SW480 (cell line): ENCODE measurements at regions not wholly inside any gene's neighbourhood (a gene's known extent, or its start where the extent isn't known, plus 50 kb on each side); places are given as distances from the start of the nearest gene placed in this dataset.

Experiments
- DNase-seq: peaks from one replicate; pipeline ENCODE4 v3.0.0-alpha.2; 2016; ENCODE audit warnings: low spot score

GRCh38 chr17:14886200-14886739 lies 378.9 kb downstream of the PMP22 start:
- DNase-seq, result peak; percentile 12

GRCh38 chr17:14882131-14882530 lies 383.0 kb downstream of the PMP22 start:
- DNase-seq, result no peak

- no peak for DNase-seq
These were observed 389.3 kb downstream of the PMP22 start for GRCh38 chr17:14875557-14876412.

- no peak for DNase-seq
These were observed 391.1 kb downstream of the PMP22 start for GRCh38 chr17:14873996-14874395.

- no peak for DNase-seq
These were observed 391.6 kb downstream of the PMP22 start for GRCh38 chr17:14873540-14873939.

GRCh38 chr17:14871921-14872320 lies 393.2 kb downstream of the PMP22 start:
- DNase-seq, result no peak

- no peak for DNase-seq
These were observed 398.9 kb downstream of the PMP22 start for GRCh38 chr17:14866266-14866665.

- no peak for DNase-seq
These were observed 401.0 kb downstream of the PMP22 start for GRCh38 chr17:14864127-14864526.

- no peak for DNase-seq
These were observed 405.6 kb downstream of the PMP22 start for GRCh38 chr17:14859542-14859941.

- DNase-seq, result no peak
These were observed 408.9 kb downstream of the PMP22 start for GRCh38 chr17:14856176-14856575.

GRCh38 chr17:14854691-14855090 lies 410.4 kb downstream of the PMP22 start:
- DNase-seq, result no peak

GRCh38 chr17:14845591-14846281 lies 419.4 kb downstream of the PMP22 start:
- DNase-seq, result no peak

- no peak for DNase-seq
These were observed 421.9 kb downstream of the PMP22 start for GRCh38 chr17:14843086-14843795.

- DNase-seq, result no peak
These were observed 424.4 kb downstream of the PMP22 start for GRCh38 chr17:14840616-14841231.

- no peak for DNase-seq
These were observed 426.6 kb downstream of the PMP22 start for GRCh38 chr17:14838567-14838966.

- no peak for DNase-seq
These were observed 431.8 kb downstream of the PMP22 start for GRCh38 chr17:14833201-14833785.

- DNase-seq, result no peak
These were observed 433.6 kb downstream of the PMP22 start for GRCh38 chr17:14831491-14831890.

GRCh38 chr17:14827396-14827919 lies 437.7 kb downstream of the PMP22 start:
- no peak for DNase-seq

GRCh38 chr17:14826358-14826757 lies 438.8 kb downstream of the PMP22 start:
- DNase-seq, result no peak

GRCh38 chr17:14818469-14818868 lies 446.7 kb downstream of the PMP22 start:
- DNase-seq, result no peak

GRCh38 chr17:14815079-14815478 lies 450.0 kb downstream of the PMP22 start:
- DNase-seq, result no peak
